K562 (cell line): ENCODE measurements at regions not wholly inside any gene's neighbourhood (a gene's known extent, or its start where the extent isn't known, plus 50 kb on each side); places are given as distances from the start of the nearest gene placed in this dataset.
"Not testable (repeated sequence)": the region's sequence is repeated elsewhere in the genome, so short reads cannot be mapped to it uniquely, and the experiment has no call there.

Source experiments
- ATAC-seq: fragments of 200-7000 bp; cut with Tn5 transposase; 3 replicates; pipeline ENCODE4 v1.9.1; 2020; ENCODE audit warnings: moderate library complexity
- BruUV-seq: library from RNA; stranded (reverse); fragments of 400-500 nt; replicated peaks from 2 replicates; lab custom pipeline; 2021; lab: Mats Ljungman, UMichigan
- CTCF ChIA-PET: fragments of 300-600 bp; formaldehyde crosslinking; extraction: SDS; loops from one replicate; lab custom pipeline; 2021; ENCODE audit warnings: low intra/inter-chr PET ratio; lab: Yijun Ruan, JAX
- POLR2A ChIA-PET: fragments of 300-600, 350-650 bp; sonication (Branson Sonifier 250); formaldehyde crosslinking; extraction: SDS; loops from one replicate; lab custom pipeline; 2021; ENCODE audit warnings: antibody characterized with exemption, inconsistent platforms; lab: Yijun Ruan, JAX
- DNase-seq, 4 experiments: peaks; one replicate each; pipeline versions ENCODE4 v3.0.0 to v3.0.0-alpha.2; 2011 to 2018; ENCODE audit warnings: low spot score in 3 of 4, mixed read lengths in 3 of 4; ENCODE audit errors: extremely low read depth in 1 of 4
- FAIRE-seq: peaks from 2 replicates; lab custom pipeline; 2011; peaks lifted over from hg19 to GRCh38; lab: Jason Lieb, UNC
- H2AFZ ChIP-seq: 2 replicates; pipeline ENCODE4 v1.6.0; 2011; ENCODE audit warnings: low read depth, low read length, control low read depth, inconsistent platforms
- H3K27ac ChIP-seq: fragments of 200-600 bp; 3 replicates; pipeline ENCODE4 v1.8.0; 2011; ENCODE audit warnings: low read depth, mild to moderate bottlenecking, control low read depth, inconsistent platforms, low read length, moderate library complexity, mixed read lengths; ENCODE audit errors: extremely low read depth
- H3K27me3 ChIP-seq, 2 experiments: fragments of 300-600 bp in 1 of 2; 2 replicates in 1 of 2; 3 replicates in 1 of 2; pipeline versions ENCODE4 v1.6.0 to v1.8.0; 2011; ENCODE audit warnings: inconsistent platforms in 2 of 2, low read length in 2 of 2, mild to moderate bottlenecking in 1 of 2, mixed read lengths in 1 of 2, moderate library complexity in 1 of 2; ENCODE audit not compliant: control insufficient read depth in 2 of 2, insufficient read depth in 2 of 2
- H3K36me3 ChIP-seq: fragments of 300-600 bp; 3 replicates; pipeline ENCODE4 v1.8.0; 2011; ENCODE audit warnings: mild to moderate bottlenecking, low read length, inconsistent platforms; ENCODE audit not compliant: control insufficient read depth, insufficient read depth
- H3K4me1 ChIP-seq, 2 experiments: fragments of 200-600 bp in 1 of 2; replicated peaks in 1 of 2; 2 replicates in 1 of 2; 3 replicates in 1 of 2; pipeline versions ENCODE4 v1.5.1 to v1.8.0; 2011; ENCODE audit warnings: inconsistent platforms in 2 of 2, low read length in 2 of 2, mild to moderate bottlenecking in 1 of 2, mixed read lengths in 1 of 2, moderate library complexity in 1 of 2; ENCODE audit not compliant: control insufficient read depth in 2 of 2, insufficient read depth in 2 of 2
- H3K4me2 ChIP-seq: 2 replicates; pipeline ENCODE4 v1.6.1; 2011; ENCODE audit warnings: low read length, control low read depth, inconsistent platforms, mixed read lengths; ENCODE audit not compliant: insufficient read depth
- H3K4me3 ChIP-seq: fragments of 200-600 bp; sonication (generic), shearing (Covaris generic); 2 replicates; pipeline ENCODE4 v1.5.1; 2016; ENCODE audit warnings: control low read depth, inconsistent platforms
- H3K79me2 ChIP-seq: fragments of 200-600 bp; 3 replicates; pipeline ENCODE4 v1.8.0; 2011; ENCODE audit warnings: low read length, inconsistent platforms; ENCODE audit not compliant: control insufficient read depth, insufficient read depth
- H3K9ac ChIP-seq, 2 experiments: 2 replicates each; pipeline versions ENCODE4 v1.6.0 to v1.6.1; 2011; ENCODE audit warnings: low read depth in 2 of 2, low read length in 2 of 2, control low read depth in 1 of 2, inconsistent platforms in 1 of 2, mild to moderate bottlenecking in 1 of 2, mixed read lengths in 1 of 2; ENCODE audit not compliant: insufficient read depth in 1 of 2
- H3K9me1 ChIP-seq: one replicate; pipeline ENCODE4 v1.6.0; 2011; ENCODE audit warnings: inconsistent platforms, mild to moderate bottlenecking, low read length, moderate library complexity; ENCODE audit not compliant: control insufficient read depth, insufficient read depth
- H3K9me3 ChIP-seq: replicated peaks from 2 replicates; pipeline ENCODE4 v1.5.1; 2011; ENCODE audit warnings: low read depth, low read length, inconsistent platforms; ENCODE audit not compliant: control insufficient read depth, insufficient read depth
- H4K20me1 ChIP-seq: replicated peaks from 2 replicates; pipeline ENCODE4 v1.6.1; 2011; ENCODE audit warnings: low read length, inconsistent platforms, mixed read lengths; ENCODE audit not compliant: control insufficient read depth, insufficient read depth
- WGBS: fragments of 100-300 bp; shearing (Covaris generic); methylation state at CpG from one replicate; pipeline ENCODE4 v1.1.6; 2016; ENCODE audit warnings: low coverage, mixed read lengths; ENCODE audit not compliant: insufficient coverage; ENCODE audit errors: missing lambda C conversion rate; 5-methylcytosine and 5-hydroxymethylcytosine counted together
- in situ Hi-C: fragments of 300-500 bp; cut with MboI; formaldehyde crosslinking; loops from 4 replicates; pipeline ENCODE4 v1.15.0; 2018; ENCODE audit warnings: inconsistent platforms, mixed read lengths
- intact Hi-C: fragments of 100-400 bp; cut with micrococcal nuclease; formaldehyde crosslinking; loops from 2 replicates; pipeline ENCODE4 v1.14.2; 2022

DNA sequence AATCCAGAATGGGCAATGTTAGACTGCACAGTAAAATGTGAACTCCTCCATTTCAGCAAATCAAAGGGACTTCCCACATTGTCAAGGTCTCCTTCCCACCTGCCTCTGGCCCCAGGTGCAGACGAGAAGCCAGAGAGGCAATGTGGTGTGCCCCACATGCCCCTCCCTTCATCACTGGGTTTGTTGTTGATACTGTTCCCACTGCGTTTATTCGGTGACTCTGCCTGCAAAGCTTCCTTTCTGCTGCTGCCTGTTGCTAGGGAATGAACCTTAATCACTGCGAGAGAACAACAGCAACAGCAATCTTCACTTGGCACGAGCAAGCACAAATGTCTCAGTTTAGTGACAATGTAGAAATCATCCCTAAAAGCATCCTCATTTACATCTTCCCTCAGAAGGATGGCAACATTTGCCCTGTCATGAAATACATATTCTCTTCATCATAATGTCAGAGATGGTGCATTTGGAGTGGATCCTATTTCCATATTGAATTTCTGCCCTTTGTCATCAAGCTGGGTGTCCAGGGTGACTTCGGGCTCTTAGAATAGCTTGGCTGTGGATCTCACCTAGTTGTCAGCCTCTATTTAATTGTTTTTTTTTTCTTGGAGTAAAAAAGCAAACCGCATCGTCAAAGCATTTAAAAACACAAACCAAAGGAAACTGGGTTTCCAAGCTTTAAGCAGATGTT is 322.2 kb downstream of the BCL2L11 start:
- H3K9ac ChIP-seq, H3K9me3 ChIP-seq, H3K36me3 ChIP-seq, H4K20me1 ChIP-seq, H3K27me3 ChIP-seq, in situ Hi-C loops, H3K4me1 ChIP-seq, H3K9me1 ChIP-seq, intact Hi-C loops, CTCF ChIA-PET, H3K27ac ChIP-seq, H3K4me2 ChIP-seq, POLR2A ChIA-PET, FAIRE-seq, ATAC-seq, DNase-seq, H3K4me3 ChIP-seq, BruUV-seq, H2AFZ ChIP-seq: not testable (repeated sequence)
- WGBS, result 33% methylated on average over 2 of the region's 8 CpGs
- H3K79me2 ChIP-seq, result peaks cover 19% of the 10 kb centered on the region

- no CpG with 5 or more reads among the region's 2 CpGs for WGBS
- intact Hi-C loops, H3K4me2 ChIP-seq, H3K4me1 ChIP-seq, H2AFZ ChIP-seq, H3K27me3 ChIP-seq, POLR2A ChIA-PET, H3K27ac ChIP-seq, H4K20me1 ChIP-seq, CTCF ChIA-PET, FAIRE-seq, ATAC-seq, in situ Hi-C loops, DNase-seq, H3K9me3 ChIP-seq, H3K9ac ChIP-seq, H3K36me3 ChIP-seq, BruUV-seq, H3K9me1 ChIP-seq, H3K4me3 ChIP-seq: not testable (repeated sequence)
- peaks cover 15% of the 10 kb centered on the region; the same call in 2 of the 3 replicates for H3K79me2 ChIP-seq
These were observed 323.8 kb downstream of the BCL2L11 start for GRCh38 chr2:111444516-111444915.

- H3K9me1 ChIP-seq, H3K27ac ChIP-seq, H3K36me3 ChIP-seq, H4K20me1 ChIP-seq, H2AFZ ChIP-seq, H3K4me1 ChIP-seq, CTCF ChIA-PET, DNase-seq, in situ Hi-C loops, POLR2A ChIA-PET, BruUV-seq, H3K4me2 ChIP-seq, H3K9me3 ChIP-seq, H3K27me3 ChIP-seq, H3K4me3 ChIP-seq, H3K9ac ChIP-seq, intact Hi-C loops: not testable (repeated sequence)
- H3K79me2 ChIP-seq, result peaks cover 17% of the 10 kb centered on the region
- no CpG with 5 or more reads among the region's 7 CpGs for WGBS
- FAIRE-seq (peak; percentile 85), ATAC-seq (peak; percentile 83)
These were observed 324.6 kb downstream of the BCL2L11 start for GRCh38 chr2:111445191-111445929.
